PC-3 (cell line): ENCODE measurements at regions not wholly inside any gene's neighbourhood (a gene's known extent, or its start where the extent isn't known, plus 50 kb on each side); places are given as distances from the start of the nearest gene placed in this dataset.

Experiments
- ATAC-seq: fragments of 200-7000 bp; cut with Tn5 transposase; 2 replicates; pipeline ENCODE4 v1.9.1; 2020; ENCODE audit warnings: mild to moderate bottlenecking, moderate library complexity
- BruUV-seq: library from RNA; stranded (reverse); fragments of 400-500 nt; replicated peaks from 2 replicates; lab custom pipeline; 2021; lab: Mats Ljungman, UMichigan
- CTCF ChIA-PET: fragments of 300-600 bp; sonication (Branson Sonifier 250); formaldehyde crosslinking; loops from one replicate; lab custom pipeline; 2022; ENCODE audit warnings: antibody characterized with exemption; lab: Charles Lee
- POLR2A ChIA-PET: fragments of 300-600 bp; sonication (Branson Sonifier 250); formaldehyde crosslinking; loops from one replicate; lab custom pipeline; 2022; ENCODE audit warnings: antibody characterized with exemption; ENCODE audit not compliant: unreplicated experiment; lab: Charles Lee
- DNase-seq: peaks from one replicate; pipeline ENCODE4 v3.0.0-alpha.2; 2015
- H2AFZ ChIP-seq: fragments of 300-600 bp; sonication (generic); 2 replicates; pipeline ENCODE4 v1.6.0; 2016; ENCODE audit warnings: antibody characterized with exemption, low read length
- H3F3A ChIP-seq: fragments of 300-600 bp; sonication (generic); one replicate; pipeline ENCODE4 v1.6.0; 2017; ENCODE audit warnings: antibody characterized with exemption, low read length, control low read depth, mild to moderate bottlenecking; ENCODE audit not compliant: unreplicated experiment
- H3K27ac ChIP-seq: fragments of 300-600 bp; sonication (generic); 2 replicates; pipeline ENCODE4 v1.5.1; 2016; ENCODE audit warnings: mild to moderate bottlenecking, low read length
- H3K27me3 ChIP-seq: fragments of 300-600 bp; sonication (generic); 2 replicates; pipeline ENCODE4 v1.6.1; 2016; ENCODE audit warnings: low read length, mixed read lengths
- H3K36me3 ChIP-seq: fragments of 300-600 bp; sonication (generic); 2 replicates; pipeline ENCODE4 v1.6.1; 2016; ENCODE audit warnings: low read depth, mixed run types, low read length, mixed read lengths
- H3K4me1 ChIP-seq: fragments of 300-600 bp; sonication (generic); 2 replicates; pipeline ENCODE4 v1.5.1; 2016; ENCODE audit warnings: low read length; ENCODE audit not compliant: insufficient read depth
- H3K4me2 ChIP-seq: fragments of 300-600 bp; sonication (generic); 2 replicates; pipeline ENCODE4 v1.6.0; 2016; ENCODE audit warnings: low read length
- H3K4me3 ChIP-seq: fragments of 300-600 bp; sonication (generic); 2 replicates; pipeline ENCODE4 v1.5.1; 2016; ENCODE audit warnings: mild to moderate bottlenecking, low read length, mixed read lengths
- H3K79me2 ChIP-seq: fragments of 300-600 bp; sonication (generic); 2 replicates; pipeline ENCODE4 v1.6.1; 2017; ENCODE audit warnings: low read length, mixed read lengths
- H3K9ac ChIP-seq: fragments of 300-600 bp; sonication (generic); 2 replicates; pipeline ENCODE4 v1.6.0; 2016; ENCODE audit warnings: mild to moderate bottlenecking, low read length
- H3K9me2 ChIP-seq: fragments of 300-600 bp; sonication (generic); replicated peaks from 2 replicates; pipeline ENCODE4 v1.6.1; 2016; ENCODE audit warnings: mixed run types, low read length, mixed read lengths
- H3K9me3 ChIP-seq: fragments of 300-600 bp; sonication (generic); 2 replicates; pipeline ENCODE4 v1.6.1; 2016; ENCODE audit warnings: low read length, mixed read lengths
- H4K20me1 ChIP-seq: fragments of 300-600 bp; sonication (generic); 2 replicates; pipeline ENCODE4 v1.6.1; 2016; ENCODE audit warnings: low read length, mixed read lengths
- CTCF ChIP-seq: fragments of 300-600 bp; sonication (generic); conservative IDR thresholded peaks from 2 replicates; pipeline ENCODE4 v1.5.1; 2017; ENCODE audit warnings: antibody characterized with exemption, low read depth, mild to moderate bottlenecking, low read length
- EZH2 ChIP-seq: fragments of 300-600 bp; sonication (generic); IDR thresholded peaks from one replicate; pipeline ENCODE4 v1.6.1; 2017; ENCODE audit warnings: antibody characterized with exemption, mild to moderate bottlenecking, low read length; ENCODE audit not compliant: unreplicated experiment
- EZH2phosphoT487 ChIP-seq: fragments of 300-600 bp; sonication (generic); IDR thresholded peaks from 2 replicates; pipeline ENCODE4 v1.6.1; 2018; ENCODE audit warnings: mild to moderate bottlenecking, antibody characterized with exemption, low read length, borderline replicate concordance
- intact Hi-C: fragments of 100-400 bp; cut with micrococcal nuclease; formaldehyde crosslinking; loops from 2 replicates; pipeline ENCODE4 v1.9.0; 2023

- no TSS peak for BruUV-seq
- intact Hi-C loops = no loop called here
- no peak overlapping the region for H2AFZ ChIP-seq
- H3K4me1 ChIP-seq = no peaks in the 10 kb centered on the region
- no peak overlapping the region for H3K9ac ChIP-seq
- ATAC-seq (no peak), DNase-seq (no peak)
- H3K9me3 ChIP-seq = no peaks in the 10 kb centered on the region
- no peak overlapping the region for H3K4me2 ChIP-seq
- H4K20me1 ChIP-seq = no peaks in the 10 kb centered on the region
- TF ChIP-seq EZH2phosphoT487 (no peak), EZH2 (no peak), CTCF (no peak)
- ChIA-PET CTCF (no interaction called here), POLR2A (no interaction called here)
- no peak overlapping the region for H3K4me3 ChIP-seq
- H3K27me3 ChIP-seq = no peaks in the 10 kb centered on the region
- H3F3A ChIP-seq = no peaks in the 10 kb centered on the region
- no peak overlapping the region for H3K27ac ChIP-seq
- no peaks in the 10 kb centered on the region for H3K9me2 ChIP-seq
- no peaks in the 10 kb centered on the region for H3K36me3 ChIP-seq
- no peaks in the 10 kb centered on the region for H3K79me2 ChIP-seq
Observed at GRCh38 chr5:50898966-50899365, 232.5 kb downstream of the PARP8 start.

- ChIA-PET CTCF (no interaction called here), POLR2A (no interaction called here)
Observed at GRCh38 chr5:50900952-50901510, 234.6 kb downstream of the PARP8 start.

More at GRCh38 chr5:50900952-50901510, 234.6 kb downstream of the PARP8 start:
- Histone ChIP-seq H3K36me3 (no peaks in the 10 kb centered on the region), H3K9me3 (no peaks in the 10 kb centered on the region), H3K4me3 (no peak overlapping the region), H4K20me1 (no peaks in the 10 kb centered on the region), H3K79me2 (no peaks in the 10 kb centered on the region), H3K9me2 (no peaks in the 10 kb centered on the region), H3K9ac (no peak overlapping the region), H3K27ac (no peak overlapping the region), H3K4me2 (no peak overlapping the region), H3K27me3 (no peaks in the 10 kb centered on the region), H2AFZ (no peak overlapping the region), H3F3A (no peaks in the 10 kb centered on the region), H3K4me1 (no peaks in the 10 kb centered on the region)
- BruUV-seq = no TSS peak
- DNase-seq (no peak), ATAC-seq (no peak)
- TF ChIP-seq EZH2phosphoT487 = no peak
- TF ChIP-seq EZH2 = no peak
- TF ChIP-seq CTCF = no peak
- intact Hi-C loops = no loop called here
